Gastrocnemius medialis (tissue), 4 donors: ENCODE measurements at regions not wholly inside any gene's neighbourhood (a gene's known extent, or its start where the extent isn't known, plus 50 kb on each side); places are given as distances from the start of the nearest gene placed in this dataset.

ENCODE experiments used
- POLR2A ChIP-seq, 2 donors: fragments of 450-650 bp; IDR thresholded peaks; one replicate each; pipeline ENCODE4 v1.6.1; 2017; ENCODE audit warnings: antibody characterized with exemption in 2 of 2, mild to moderate bottlenecking in 2 of 2, moderate library complexity in 2 of 2
- TF ChIP-seq, protein P1 (sequence below), 5 experiments: fragments of 450-650 bp in 3 of 5; fragments of 200-600 bp in 2 of 5; sonication (generic) in 2 of 5; IDR thresholded peaks in 4 of 5; conservative IDR thresholded peaks in 1 of 5; 1 replicate in 4 of 5; 2 replicates in 1 of 5; pipeline ENCODE4 v1.5.1; 2016 to 2019; ENCODE audit warnings: antibody characterized with exemption in 5 of 5, mild to moderate bottlenecking in 3 of 5, moderate library complexity in 3 of 5

DNA sequence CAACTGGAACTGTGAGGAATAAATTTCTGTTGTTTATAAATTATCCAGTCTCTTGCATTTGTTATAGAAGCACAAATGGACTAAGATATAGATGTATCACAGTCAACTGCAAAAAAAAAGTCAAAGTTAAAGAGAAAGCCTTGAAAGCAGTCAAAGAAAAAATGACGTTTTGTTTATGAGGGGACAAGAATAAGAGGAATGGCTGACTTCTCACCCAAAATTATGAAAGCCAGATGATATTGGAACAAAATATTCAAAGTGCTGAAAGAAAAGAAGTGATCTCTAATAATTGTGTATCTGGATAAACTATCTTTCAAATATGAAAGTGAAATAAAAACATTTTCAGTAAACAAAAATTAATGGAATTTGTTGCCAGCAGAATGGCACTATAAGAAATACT is 171.8 kb upstream of the IGF1R start:
- TF ChIP-seq, protein P1, sequence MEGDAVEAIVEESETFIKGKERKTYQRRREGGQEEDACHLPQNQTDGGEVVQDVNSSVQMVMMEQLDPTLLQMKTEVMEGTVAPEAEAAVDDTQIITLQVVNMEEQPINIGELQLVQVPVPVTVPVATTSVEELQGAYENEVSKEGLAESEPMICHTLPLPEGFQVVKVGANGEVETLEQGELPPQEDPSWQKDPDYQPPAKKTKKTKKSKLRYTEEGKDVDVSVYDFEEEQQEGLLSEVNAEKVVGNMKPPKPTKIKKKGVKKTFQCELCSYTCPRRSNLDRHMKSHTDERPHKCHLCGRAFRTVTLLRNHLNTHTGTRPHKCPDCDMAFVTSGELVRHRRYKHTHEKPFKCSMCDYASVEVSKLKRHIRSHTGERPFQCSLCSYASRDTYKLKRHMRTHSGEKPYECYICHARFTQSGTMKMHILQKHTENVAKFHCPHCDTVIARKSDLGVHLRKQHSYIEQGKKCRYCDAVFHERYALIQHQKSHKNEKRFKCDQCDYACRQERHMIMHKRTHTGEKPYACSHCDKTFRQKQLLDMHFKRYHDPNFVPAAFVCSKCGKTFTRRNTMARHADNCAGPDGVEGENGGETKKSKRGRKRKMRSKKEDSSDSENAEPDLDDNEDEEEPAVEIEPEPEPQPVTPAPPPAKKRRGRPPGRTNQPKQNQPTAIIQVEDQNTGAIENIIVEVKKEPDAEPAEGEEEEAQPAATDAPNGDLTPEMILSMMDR (IDR thresholded peaks at IDR 0.05 in 4 of 5, conservative IDR thresholded peaks at IDR 0.05 in 1 of 5) = no peak
- no peak for TF ChIP-seq POLR2A (IDR thresholded peaks at IDR 0.05)
